Renal cortex interstitium (tissue), 11 donors: ENCODE measurements at regions not wholly inside any gene's neighbourhood (a gene's known extent, or its start where the extent isn't known, plus 50 kb on each side); places are given as distances from the start of the nearest gene placed in this dataset.
A peak's percentile ranks its signal among the peaks of the same experiment; 100 is the strongest.
"Not testable (repeated sequence)": the region's sequence is repeated elsewhere in the genome, so short reads cannot be mapped to it uniquely, and the experiment has no call there.

Experiments
- DNase-seq, 11 donors: peaks; one replicate each; pipeline ENCODE4 v3.0.0-alpha.2; 2013; ENCODE audit warnings: low read depth in 9 of 11, low spot score in 4 of 11; ENCODE audit errors: extremely low read depth in 1 of 11

GRCh38 chr2:176555781-176556180 lies 286.5 kb downstream of the MTX2 start:
- DNase-seq = no peak

GRCh38 chr2:176556373-176556772 lies 287.1 kb downstream of the MTX2 start:
- DNase-seq = no peak

- no peak for DNase-seq
Observed at GRCh38 chr2:176557821-176558220, 288.6 kb downstream of the MTX2 start.

- no peak for DNase-seq
Observed at GRCh38 chr2:176558574-176559140, 289.4 kb downstream of the MTX2 start.

- no peak for DNase-seq
Observed at GRCh38 chr2:176560296-176560695, 291.1 kb downstream of the MTX2 start.

- DNase-seq = no peak
Observed at GRCh38 chr2:176561706-176562105, 292.5 kb downstream of the MTX2 start.

GRCh38 chr2:176562359-176563078 lies 293.3 kb downstream of the MTX2 start:
- no peak for DNase-seq

- peak in 3 of 11 donors; percentile 22 to 60 (median 40) for DNase-seq
Observed at GRCh38 chr2:176565641-176566323, 296.5 kb downstream of the MTX2 start.

- DNase-seq = no peak
Observed at GRCh38 chr2:176566496-176566895, 297.3 kb downstream of the MTX2 start.

- no peak for DNase-seq
Observed at GRCh38 chr2:176566961-176567360, 297.7 kb downstream of the MTX2 start.

GRCh38 chr2:176567361-176567760 lies 298.1 kb downstream of the MTX2 start:
- no peak for DNase-seq

- no peak for DNase-seq
Observed at GRCh38 chr2:176569574-176569973, 300.3 kb downstream of the MTX2 start.

GRCh38 chr2:176573612-176574483 lies 304.6 kb downstream of the MTX2 start:
- DNase-seq = no peak

GRCh38 chr2:176574484-176575236 lies 305.4 kb downstream of the MTX2 start:
- no peak for DNase-seq

GRCh38 chr2:176575237-176575744 lies 306.0 kb downstream of the MTX2 start:
- DNase-seq = no peak

- DNase-seq = no peak
Observed at GRCh38 chr2:176577054-176577453, 307.8 kb downstream of the MTX2 start.

- not testable (repeated sequence) for DNase-seq
Observed at GRCh38 chr2:176578292-176578691, 309.1 kb downstream of the MTX2 start.

GRCh38 chr2:176579608-176580007 lies 310.4 kb downstream of the MTX2 start:
- no peak for DNase-seq
